ENCODE measurements at regions not wholly inside any gene's neighbourhood (a gene's known extent, or its start where the extent isn't known, plus 50 kb on each side); places are given as distances from the start of the nearest gene placed in this dataset.
"Not testable (repeated sequence)": the region's sequence is repeated elsewhere in the genome, so short reads cannot be mapped to it uniquely, and the experiment has no call there.

GRCh38 chr7:119945822-119946221 is 327.2 kb upstream of the KCND2 start:
- H2AFZ ChIP-seq (ENCODE audit: low read depth, low read length), result no peak overlapping the region
- no peak overlapping the region for H3K9ac ChIP-seq (ENCODE audit: low read length)
- no peaks in the 10 kb centered on the region for H3K36me3 ChIP-seq (replicated peaks; ENCODE audit: low read depth, low read length)
- no peak for TF ChIP-seq EZH2phosphoT487 (IDR thresholded peaks at IDR 0.05; ENCODE audit: low read depth)
- no peak for TF ChIP-seq CTCF (IDR thresholded peaks at IDR 0.05; ENCODE audit: low read depth, low read length)
- no peaks in the 10 kb centered on the region for H3K9me3 ChIP-seq (ENCODE audit: insufficient read depth, low read length)
- H3K27ac ChIP-seq (ENCODE audit: low read length), result no peak overlapping the region
- no peaks in the 10 kb centered on the region for H3K79me2 ChIP-seq (ENCODE audit: low read length)
- H4K20me1 ChIP-seq (ENCODE audit: insufficient read depth, low read length), result no peaks in the 10 kb centered on the region
- no peaks in the 10 kb centered on the region for H3K4me1 ChIP-seq (ENCODE audit: low read length)
- H3K27me3 ChIP-seq (ENCODE audit: low read depth, low read length), result no peaks in the 10 kb centered on the region
- no peak overlapping the region for H3K4me3 ChIP-seq (ENCODE audit: low read length)
- H3K4me2 ChIP-seq (ENCODE audit: low read length), result no peak overlapping the region

- no peak overlapping the region for H3K4me2 ChIP-seq (ENCODE audit: low read length)
- H3K4me3 ChIP-seq (ENCODE audit: low read length), result no peak overlapping the region
- H3K9me3 ChIP-seq (ENCODE audit: insufficient read depth, low read length), result no peaks in the 10 kb centered on the region
- H2AFZ ChIP-seq (ENCODE audit: low read depth, low read length), result no peak overlapping the region
- H3K9ac ChIP-seq (ENCODE audit: low read length), result no peak overlapping the region
- no peaks in the 10 kb centered on the region for H3K27me3 ChIP-seq (ENCODE audit: low read depth, low read length)
- H3K4me1 ChIP-seq (ENCODE audit: low read length), result no peaks in the 10 kb centered on the region
- no peaks in the 10 kb centered on the region for H3K36me3 ChIP-seq (replicated peaks; ENCODE audit: low read depth, low read length)
- no peak overlapping the region for H3K27ac ChIP-seq (ENCODE audit: low read length)
- TF ChIP-seq CTCF (IDR thresholded peaks at IDR 0.05; ENCODE audit: low read depth, low read length) (no peak), EZH2phosphoT487 (IDR thresholded peaks at IDR 0.05; ENCODE audit: low read depth) (no peak)
- no peaks in the 10 kb centered on the region for H3K79me2 ChIP-seq (ENCODE audit: low read length)
- no peaks in the 10 kb centered on the region for H4K20me1 ChIP-seq (ENCODE audit: insufficient read depth, low read length)
These were observed 323.9 kb upstream of the KCND2 start for GRCh38 chr7:119949053-119949452.

GRCh38 chr7:119950390-119951041 is 322.5 kb upstream of the KCND2 start:
- not testable (repeated sequence) for H3K79me2 ChIP-seq (ENCODE audit: low read length); H3K9ac ChIP-seq (ENCODE audit: low read length); H4K20me1 ChIP-seq (ENCODE audit: insufficient read depth, low read length); H2AFZ ChIP-seq (ENCODE audit: low read depth, low read length); H3K4me1 ChIP-seq (ENCODE audit: low read length); H3K4me2 ChIP-seq (ENCODE audit: low read length); H3K36me3 ChIP-seq (replicated peaks; ENCODE audit: low read depth, low read length); H3K9me3 ChIP-seq (ENCODE audit: insufficient read depth, low read length); H3K27ac ChIP-seq (ENCODE audit: low read length); H3K27me3 ChIP-seq (ENCODE audit: low read depth, low read length); H3K4me3 ChIP-seq (ENCODE audit: low read length)

GRCh38 chr7:119951614-119952013 is 321.4 kb upstream of the KCND2 start:
- H3K4me2 ChIP-seq (ENCODE audit: low read length); H3K79me2 ChIP-seq (ENCODE audit: low read length); H3K9me3 ChIP-seq (ENCODE audit: insufficient read depth, low read length); H3K4me3 ChIP-seq (ENCODE audit: low read length); H3K27me3 ChIP-seq (ENCODE audit: low read depth, low read length); H3K4me1 ChIP-seq (ENCODE audit: low read length); H3K9ac ChIP-seq (ENCODE audit: low read length); H3K36me3 ChIP-seq (replicated peaks; ENCODE audit: low read depth, low read length); H3K27ac ChIP-seq (ENCODE audit: low read length); H2AFZ ChIP-seq (ENCODE audit: low read depth, low read length); H4K20me1 ChIP-seq (ENCODE audit: insufficient read depth, low read length): not testable (repeated sequence)

- Histone ChIP-seq H3K36me3 (replicated peaks; ENCODE audit: low read depth, low read length) (no peaks in the 10 kb centered on the region), H3K4me2 (ENCODE audit: low read length) (no peak overlapping the region), H3K27me3 (ENCODE audit: low read depth, low read length) (no peaks in the 10 kb centered on the region), H3K4me1 (ENCODE audit: low read length) (no peaks in the 10 kb centered on the region), H3K9ac (ENCODE audit: low read length) (no peak overlapping the region), H3K79me2 (ENCODE audit: low read length) (no peaks in the 10 kb centered on the region), H2AFZ (ENCODE audit: low read depth, low read length) (no peak overlapping the region), H4K20me1 (ENCODE audit: insufficient read depth, low read length) (no peaks in the 10 kb centered on the region), H3K27ac (ENCODE audit: low read length) (no peak overlapping the region), H3K9me3 (ENCODE audit: insufficient read depth, low read length) (no peaks in the 10 kb centered on the region), H3K4me3 (ENCODE audit: low read length) (no peak overlapping the region)
- TF ChIP-seq CTCF (IDR thresholded peaks at IDR 0.05; ENCODE audit: low read depth, low read length) (no peak), EZH2phosphoT487 (IDR thresholded peaks at IDR 0.05; ENCODE audit: low read depth) (no peak)
These were observed 315.6 kb upstream of the KCND2 start for GRCh38 chr7:119957335-119957734.

Data from OCI-LY3 (cell line).